ENCODE measurements at regions not wholly inside any gene's neighbourhood (a gene's known extent, or its start where the extent isn't known, plus 50 kb on each side); places are given as distances from the start of the nearest gene placed in this dataset.
"Not testable (repeated sequence)": the region's sequence is repeated elsewhere in the genome, so short reads cannot be mapped to it uniquely, and the experiment has no call there.

DNA sequence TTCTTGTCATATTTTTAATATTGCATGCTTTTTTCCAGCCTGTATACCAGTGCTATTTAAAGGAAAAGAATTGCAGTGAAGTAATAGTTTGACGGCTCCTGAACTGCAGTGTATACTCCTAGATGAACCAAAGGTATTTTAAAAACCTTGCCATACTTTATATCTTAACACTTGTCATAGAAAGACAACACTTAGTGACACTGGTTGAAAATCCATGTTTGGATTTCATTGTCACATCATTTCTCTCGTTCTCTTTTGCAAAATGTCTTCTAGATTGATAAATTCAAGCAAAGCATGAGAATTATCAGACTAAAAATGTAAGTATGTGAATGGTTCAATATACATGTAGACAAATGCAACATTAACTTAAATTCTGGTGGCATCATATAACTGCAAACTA lies 1293.9 kb downstream of the PCDH9 start:
- no peak for DNase-seq

DNA sequence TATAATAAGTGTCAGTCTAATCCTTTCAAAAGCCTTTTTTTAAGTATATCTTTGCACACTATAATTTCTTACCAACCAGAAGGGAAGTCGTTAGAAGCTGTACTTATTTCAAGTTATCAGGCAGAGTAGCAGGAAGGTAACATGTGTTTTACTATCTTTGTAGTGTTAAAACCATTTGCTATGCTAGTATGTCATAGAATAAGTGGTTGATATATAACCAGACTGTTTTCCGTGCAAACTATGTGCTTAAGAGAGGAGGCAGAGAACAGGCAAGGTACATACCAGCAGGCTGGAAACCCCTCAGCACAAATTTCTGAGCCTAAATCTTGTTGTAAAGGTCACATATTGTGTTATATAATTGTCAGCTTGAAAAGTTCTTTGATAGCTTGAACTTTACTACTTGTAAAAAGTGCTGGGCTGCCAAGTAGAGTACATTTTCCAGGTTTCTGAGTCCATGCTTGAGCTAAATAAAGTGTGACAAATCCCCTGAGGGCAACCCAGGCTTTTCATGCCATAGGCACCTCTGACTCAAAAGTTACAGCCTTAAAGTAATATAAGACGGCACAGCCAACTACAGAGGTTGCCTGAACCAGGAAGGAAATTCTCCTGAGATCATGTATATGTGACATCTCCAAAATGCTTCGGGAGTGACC lies 1297.4 kb downstream of the PCDH9 start:
- DNase-seq = no peak

DNA sequence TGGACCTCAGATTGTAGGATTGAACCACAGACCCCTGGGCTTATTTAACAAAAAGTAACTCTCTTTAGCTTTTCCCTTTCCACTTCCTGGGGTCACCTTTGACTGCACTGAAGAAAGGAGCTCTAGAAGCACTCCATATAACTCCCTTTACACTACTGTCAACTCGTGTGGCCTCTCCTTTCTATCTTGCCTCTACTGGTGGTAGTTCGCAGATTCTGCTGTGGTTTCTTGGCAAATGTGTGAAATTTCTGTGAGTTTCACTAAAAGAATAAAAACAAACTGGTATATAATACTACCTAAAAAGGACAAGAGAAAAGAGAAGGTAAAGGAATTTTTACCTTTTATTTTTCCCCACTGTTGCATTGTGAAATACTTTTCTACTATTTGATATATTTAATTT lies 1298.1 kb downstream of the PCDH9 start:
- DNase-seq = no peak

DNA sequence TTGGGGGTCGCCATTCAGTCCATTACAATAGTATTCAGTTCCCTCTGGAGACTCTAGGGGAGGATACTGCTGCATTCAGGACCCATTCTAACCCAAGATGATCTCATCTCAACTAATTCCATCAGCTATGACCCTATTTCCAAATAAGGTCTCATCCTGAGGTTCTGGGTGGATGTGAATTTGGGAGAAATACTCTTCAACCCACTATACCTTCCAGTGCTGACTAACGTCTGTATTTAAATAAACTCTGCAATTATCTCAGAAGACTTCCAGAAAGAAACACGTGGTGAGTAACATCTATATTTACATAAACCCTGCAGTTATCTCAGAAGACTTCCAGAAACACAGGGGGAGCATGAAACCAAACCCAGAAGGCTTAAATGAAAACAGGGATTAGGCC lies 1300.7 kb downstream of the PCDH9 start:
- no peak for DNase-seq

DNA sequence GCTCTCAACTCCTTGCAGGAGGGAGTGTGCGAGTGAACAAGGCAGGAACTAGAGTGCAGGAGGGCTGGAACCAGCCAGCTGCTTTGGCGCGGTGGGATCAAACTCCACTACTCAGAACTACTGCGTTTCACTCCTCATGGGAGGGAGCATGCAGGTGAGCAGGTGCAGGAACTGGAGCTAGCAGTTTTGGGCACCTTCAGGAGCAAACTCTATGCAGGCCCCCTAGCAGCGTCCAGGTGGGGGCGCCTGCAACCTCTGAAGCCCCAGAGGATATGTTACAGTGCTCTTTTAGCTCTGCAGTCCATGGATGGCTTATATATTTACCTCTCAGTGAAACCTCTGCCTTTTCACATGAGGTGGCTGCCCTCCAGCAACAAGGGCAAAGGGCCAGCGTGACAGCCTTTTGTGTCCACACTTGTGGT lies 1303.4 kb downstream of the PCDH9 start:
- no peak for DNase-seq

DNA sequence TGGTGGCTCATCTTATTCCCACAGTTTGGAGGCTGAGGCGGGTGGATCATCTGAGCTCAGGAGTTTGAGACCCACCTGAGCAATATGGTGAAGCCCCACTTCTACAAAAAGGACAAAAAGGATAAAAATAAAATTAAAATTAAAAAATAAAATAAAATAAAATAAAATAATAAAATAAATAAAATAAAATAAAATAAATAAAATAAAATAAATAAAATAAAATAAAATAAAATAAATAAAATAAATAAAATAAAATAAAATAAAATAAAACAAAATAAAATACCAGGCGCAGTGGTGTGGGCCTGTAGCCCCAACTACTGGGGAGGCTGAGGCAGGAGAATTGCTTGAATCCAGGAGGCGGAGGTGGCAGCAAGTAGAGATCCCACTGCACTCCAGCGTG lies 1307.3 kb downstream of the PCDH9 start:
- not testable (repeated sequence) for DNase-seq

DNA sequence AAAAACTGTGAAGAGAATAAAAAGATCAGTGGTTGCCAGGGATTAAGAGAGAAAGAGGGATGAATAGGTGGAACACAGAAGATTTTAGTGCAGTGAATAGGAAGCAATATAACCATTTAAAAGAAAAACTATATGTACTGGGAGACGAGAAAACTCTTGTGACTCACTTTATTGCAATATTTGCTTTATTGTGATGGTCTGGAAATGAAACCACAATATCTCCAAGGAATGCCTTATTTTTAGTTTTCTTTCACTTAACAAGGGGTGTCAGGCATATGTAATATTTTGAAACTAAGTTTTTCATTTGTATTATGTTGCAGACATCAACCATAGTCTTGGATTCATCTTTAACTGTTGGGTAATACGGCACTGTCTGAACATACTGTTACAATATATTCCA lies 1308.2 kb downstream of the PCDH9 start:
- no peak for DNase-seq

DNA sequence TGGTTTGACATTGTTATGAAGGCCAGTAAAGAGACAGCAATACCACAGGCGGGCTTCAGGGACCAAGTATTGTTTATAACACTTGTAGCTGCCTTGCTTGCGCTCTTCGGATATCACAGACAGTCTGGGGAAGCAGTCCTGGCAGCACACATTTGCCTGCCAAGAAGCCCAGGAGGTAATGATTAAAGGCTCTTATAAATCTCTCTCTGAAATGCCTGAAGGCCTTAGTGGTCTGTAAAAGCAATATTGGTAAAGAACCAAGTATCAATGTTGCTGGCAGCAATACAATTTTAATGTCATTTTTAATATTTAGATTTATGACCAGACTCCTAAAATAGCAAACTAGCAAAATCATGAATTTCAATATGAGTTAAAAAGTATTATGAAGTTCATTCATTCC lies 1312.4 kb downstream of the PCDH9 start:
- no peak for DNase-seq

DNA sequence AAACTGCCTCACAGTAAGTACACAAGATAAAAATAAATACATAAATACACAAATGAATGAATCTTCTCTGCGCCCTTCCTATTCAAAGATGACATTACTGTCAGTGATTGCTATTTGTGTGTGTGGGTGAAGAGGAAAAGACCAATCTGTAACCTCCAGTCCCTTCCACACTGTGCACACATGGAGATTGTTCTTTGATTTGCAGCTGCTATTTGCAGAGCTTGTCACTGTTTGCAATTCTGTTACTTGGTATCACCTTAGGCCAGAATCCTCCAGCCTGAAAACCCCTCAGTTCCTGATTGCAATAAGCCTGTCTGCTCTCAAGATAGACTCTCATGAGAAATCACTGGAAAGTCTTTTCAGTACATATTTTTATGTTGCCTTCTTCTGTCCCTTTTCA lies 1314.9 kb downstream of the PCDH9 start:
- no peak for DNase-seq

DNA sequence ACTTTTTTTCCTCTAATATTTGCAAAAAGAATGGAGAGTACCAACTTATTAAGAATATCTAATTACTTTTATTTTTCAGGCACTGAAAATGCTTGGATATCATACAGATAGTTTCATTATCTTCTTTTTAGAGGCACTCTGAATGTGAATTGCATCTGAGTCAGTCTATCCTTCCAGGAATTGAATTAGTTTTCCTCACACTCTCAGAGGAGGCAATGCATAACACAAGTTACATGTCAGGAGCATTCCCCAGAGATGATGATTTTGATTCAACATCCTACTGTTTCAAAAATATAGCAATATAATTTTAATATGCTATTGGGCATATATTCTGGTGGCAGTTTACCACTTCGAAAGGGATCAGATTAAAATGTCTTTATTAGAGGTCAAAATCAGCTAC lies 1315.4 kb downstream of the PCDH9 start:
- no peak for DNase-seq

DNA sequence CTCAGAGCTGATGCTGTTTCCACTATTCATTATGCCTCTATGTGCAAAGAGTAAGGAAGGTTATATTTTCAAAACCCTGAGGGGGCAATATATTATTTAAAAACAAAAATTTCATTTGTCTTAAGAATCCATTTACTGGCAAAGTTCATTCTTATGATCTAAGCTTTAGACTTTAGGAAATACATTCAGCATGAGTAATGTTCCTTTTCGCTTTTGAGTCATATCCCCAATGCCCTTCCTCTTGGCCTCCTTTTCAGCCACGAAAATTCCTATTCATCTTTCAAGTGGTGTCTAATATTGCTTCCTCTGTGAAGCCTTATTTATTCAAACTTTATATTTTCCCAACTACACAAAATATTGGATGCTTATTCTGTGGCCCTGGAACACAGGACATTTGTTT lies 1317.0 kb downstream of the PCDH9 start:
- no peak for DNase-seq

DNA sequence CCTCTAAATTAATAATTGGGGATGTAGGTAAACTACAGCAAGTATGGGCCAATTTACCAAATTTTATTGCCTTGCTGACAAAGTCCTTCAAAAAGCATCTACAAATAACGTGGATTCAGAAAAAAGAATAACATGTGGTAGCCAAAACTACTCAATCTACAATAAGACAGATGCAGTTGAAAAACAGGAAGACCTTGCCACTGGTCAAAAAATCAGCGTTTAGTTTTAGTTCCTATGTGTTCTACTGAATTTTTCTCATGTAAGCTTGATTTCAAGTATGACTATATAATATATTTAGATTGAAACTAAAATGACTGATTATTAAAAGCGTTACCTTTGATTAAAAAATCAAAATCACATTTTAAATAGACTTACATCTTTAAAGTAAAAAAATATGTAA lies 1317.6 kb downstream of the PCDH9 start:
- DNase-seq = no peak

DNA sequence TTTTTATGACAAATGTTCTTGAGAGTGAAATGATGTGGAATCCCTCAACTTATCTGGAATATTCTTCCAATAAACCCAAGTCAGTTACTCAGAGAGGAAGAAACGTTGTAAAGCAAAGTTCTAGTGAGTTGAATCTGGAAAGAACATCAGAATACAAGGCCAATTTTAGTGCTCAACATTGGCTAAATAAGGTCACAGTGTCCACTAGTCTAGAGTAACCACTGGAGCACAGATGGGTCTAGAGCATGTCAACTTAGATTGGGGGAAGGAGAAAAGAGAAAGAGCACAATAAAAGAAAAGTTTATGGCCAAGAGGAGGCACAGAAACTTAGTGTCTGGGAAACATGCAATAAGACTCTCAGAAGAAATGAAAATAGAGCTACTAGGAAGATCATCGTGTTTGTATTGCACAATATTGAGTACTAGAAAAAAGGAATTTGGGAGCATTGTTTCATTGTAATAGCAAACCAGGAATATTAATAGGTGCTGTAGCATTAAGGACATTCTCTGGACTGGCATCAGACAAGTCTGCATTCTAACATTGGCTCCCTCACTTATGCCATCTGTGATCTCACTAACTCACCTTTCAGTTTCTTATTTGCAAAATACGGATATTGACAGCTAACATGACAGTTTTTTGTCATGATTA lies 1318.5 kb downstream of the PCDH9 start:
- DNase-seq = no peak

DNA sequence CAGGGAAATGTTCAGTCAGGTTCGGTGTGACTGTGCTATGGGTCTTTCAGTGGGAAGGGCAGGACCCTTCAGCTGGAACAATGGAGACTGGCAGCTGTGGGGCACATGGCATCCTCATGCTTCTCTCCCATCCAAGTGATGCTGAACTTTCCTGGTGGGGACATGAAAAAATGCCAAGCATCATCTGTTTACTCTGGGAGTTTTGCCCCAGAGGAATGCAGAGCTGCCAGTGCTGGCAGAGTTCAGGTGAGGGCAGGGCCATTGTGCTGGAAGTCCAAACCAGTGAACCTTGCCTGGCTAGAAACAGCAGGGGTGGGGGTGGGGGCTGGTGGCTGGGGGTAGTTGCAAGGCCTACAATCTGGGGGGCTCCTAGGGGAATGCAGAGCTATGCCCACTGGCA lies 1320.6 kb downstream of the PCDH9 start:
- no peak for DNase-seq

DNA sequence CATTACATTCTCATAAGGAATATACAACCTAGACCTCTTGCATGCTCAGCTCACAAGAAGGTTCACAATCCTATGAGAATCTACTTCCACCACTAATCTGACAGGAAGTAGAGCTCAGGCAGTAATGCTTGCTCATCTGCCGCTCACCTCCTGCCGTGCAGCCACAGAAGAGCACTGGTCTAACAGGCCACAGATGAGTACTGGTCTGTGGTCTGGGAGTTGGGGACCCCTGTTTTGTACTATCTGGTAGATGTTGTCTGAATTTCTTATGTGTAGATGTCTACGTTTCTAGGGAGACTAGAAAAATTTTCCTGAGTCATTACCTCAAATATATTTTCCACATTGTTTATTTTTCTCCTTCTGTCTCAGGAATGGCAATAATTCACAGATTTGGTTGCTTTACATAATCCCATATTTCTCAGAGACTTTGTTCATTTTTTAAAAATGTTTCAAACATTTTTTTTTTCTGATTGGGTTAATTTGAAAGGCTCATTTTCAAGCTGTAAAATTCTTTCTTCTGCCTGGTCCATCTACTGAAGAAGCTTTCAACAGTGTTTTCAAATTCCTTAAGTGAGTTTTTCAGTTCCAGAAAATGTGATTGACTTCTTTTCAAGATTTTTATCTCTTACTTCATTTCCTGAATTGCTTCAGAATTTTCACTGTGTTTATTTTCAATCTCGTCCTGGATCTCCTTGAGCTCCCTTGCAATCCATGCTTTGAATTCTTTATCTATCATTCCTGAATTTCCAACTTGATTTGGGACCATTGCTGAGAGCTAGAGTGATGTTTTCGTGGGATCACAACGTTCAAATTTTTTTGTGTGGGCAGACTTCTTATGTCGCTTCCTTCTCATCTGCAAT lies 1322.2 kb downstream of the PCDH9 start:
- no peak for DNase-seq

DNA sequence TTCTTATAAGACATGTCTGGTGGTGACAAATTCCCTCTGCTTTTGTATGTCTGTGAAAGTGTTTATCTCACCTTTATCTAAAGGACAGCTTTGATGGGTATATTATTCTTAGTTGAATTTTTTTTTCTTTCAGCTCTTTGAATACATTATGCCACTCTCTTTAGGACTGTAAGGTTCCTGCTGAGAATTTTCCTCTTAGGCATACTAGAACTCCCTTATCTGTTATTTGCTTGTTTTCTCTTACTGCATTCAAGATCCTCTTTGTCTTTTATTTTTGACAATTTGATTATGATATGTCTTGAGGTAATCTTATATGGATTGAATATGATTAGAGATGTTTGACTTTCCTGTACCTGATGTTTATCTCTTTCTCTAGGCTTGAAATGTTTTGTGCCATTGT lies 1328.4 kb downstream of the PCDH9 start:
- no peak for DNase-seq

DNA sequence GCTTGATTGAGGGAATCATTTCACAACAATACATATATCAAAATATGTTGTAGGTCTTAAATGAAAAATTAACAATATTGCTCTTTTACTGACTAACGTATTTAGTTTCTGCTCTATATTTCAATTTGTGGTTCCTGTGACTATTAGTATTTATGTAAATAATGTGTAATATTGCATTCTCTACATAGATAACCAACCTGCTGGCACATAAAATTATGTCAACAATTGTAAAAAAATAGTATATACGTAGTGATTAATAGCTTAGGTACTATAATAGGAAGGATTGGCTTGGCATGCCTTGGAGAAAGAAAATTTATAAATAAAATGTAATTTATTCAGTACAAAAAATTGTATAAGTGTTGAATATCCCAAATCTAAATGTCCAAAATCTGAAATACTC lies 1336.1 kb downstream of the PCDH9 start:
- DNase-seq = no peak

DNA sequence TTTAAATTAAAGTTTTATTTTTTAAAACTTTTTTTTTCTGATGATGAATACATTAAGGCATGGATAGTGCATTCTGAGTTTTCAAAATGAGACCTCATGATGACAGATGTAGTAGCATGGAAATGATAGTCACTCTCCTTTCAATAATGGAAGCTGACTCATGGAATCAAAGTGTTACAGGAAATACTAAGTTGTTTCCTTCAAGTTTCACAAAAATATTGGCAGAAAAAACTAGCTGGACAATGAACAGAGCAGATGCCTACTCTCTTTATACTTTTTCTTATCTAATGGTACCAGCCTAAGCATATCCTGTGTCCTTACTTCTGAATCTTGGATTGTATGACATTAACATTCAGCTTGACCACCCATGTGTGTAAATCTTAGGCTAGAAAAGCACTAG lies 1337.3 kb downstream of the PCDH9 start:
- no peak for DNase-seq

DNA sequence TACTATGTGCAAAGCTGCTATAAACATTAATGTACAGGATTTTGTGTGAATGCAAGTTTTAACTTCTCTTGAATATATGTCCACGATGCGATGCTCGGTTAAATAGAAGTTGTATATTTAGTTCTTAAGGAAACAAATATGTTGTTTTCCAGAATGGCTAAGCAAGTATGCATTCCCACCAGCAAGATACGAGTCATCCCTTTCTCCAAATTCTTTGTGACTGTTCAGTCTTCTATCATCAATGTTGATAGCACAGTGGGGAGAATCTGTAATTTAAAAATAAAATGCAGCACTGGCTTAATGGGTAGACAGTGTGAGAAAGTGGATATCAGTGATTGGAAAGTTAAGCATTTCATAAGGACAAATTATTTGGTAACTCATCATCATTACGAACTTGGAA lies 1340.8 kb downstream of the PCDH9 start:
- no peak for DNase-seq

DNA sequence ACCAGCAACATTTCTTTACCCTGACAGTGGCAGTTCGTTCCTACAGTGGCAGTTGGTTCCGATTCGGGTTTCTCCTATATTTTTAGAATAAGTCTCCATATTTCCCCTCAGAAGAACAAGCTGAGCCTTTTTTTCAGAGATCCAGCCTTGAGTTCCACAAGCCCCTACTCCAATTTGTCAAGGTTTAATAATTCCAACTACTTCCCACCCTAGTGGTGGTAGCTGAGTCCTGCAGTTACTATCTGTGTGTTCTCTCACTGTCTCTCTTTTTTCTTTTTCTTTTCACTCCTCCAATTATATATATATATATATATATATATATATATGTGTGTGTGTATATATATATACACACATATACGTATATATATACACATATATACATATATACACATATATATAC lies 1347.3 kb downstream of the PCDH9 start:
- no peak for DNase-seq

DNA sequence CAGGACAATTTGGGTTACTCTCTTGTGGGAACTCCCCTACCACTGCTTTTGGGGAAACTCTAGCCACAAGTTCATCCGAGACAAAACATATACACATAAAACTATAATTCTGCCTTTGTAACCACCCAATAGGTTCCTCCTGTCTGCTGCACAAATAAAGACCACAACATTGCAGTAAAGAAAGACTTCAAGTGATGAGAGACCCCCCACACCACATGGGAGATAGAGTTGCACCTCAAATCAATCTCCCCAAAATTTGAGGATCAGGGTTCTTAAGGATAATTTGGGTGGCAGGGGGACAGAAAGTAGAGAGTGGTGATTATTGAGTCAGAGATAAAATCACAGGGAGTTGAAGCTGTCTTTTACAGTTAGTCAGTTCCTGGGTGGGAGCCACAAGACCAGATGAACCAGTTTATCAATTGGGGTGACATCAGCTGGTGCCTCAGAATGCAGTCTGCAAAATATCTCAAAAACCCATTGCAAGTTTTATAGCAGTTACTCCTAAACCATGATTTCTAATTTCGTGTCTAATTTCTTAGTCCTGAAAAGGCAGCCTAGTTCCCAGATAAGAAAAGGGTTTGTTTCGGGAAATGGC lies 1348.5 kb downstream of the PCDH9 start:
- no peak for DNase-seq

DNA sequence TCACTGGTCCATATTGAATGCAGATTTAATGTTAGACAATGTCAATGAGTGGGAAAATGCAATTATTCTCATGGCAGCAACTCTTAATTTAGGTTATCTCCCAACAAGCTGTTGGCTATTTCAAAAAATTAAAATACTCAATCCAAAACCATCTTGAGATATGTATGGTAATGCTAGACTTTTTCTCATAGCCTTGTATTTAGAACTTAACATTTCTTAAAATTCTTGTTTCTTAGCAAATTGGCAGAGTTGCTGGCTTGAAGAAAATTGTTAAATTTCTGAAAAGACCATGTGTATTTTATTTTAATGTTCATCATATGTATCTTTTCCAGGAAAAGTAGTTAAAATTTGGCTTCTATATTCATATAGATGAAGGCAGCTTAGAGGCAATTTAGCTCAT lies 1355.1 kb downstream of the PCDH9 start:
- DNase-seq = no peak

DNA sequence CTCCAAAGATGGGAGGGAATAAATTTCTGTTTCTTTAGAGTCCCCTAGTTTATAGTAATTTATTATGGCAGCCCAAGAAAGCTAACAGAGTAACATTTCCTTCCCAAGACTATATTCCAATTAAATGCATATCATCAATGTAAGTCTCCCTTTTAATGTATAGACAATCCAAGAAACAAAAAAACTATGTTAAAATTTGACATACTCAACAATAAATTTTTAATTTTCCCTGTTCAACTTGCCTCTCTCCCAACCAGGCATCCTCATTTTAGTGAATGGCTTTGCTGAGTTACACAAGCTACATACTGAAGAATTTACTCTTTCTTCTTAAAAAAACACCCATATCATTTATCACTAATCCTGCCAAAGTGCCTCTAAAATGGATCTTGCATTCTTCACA lies 1357.7 kb downstream of the PCDH9 start:
- DNase-seq = no peak

DNA sequence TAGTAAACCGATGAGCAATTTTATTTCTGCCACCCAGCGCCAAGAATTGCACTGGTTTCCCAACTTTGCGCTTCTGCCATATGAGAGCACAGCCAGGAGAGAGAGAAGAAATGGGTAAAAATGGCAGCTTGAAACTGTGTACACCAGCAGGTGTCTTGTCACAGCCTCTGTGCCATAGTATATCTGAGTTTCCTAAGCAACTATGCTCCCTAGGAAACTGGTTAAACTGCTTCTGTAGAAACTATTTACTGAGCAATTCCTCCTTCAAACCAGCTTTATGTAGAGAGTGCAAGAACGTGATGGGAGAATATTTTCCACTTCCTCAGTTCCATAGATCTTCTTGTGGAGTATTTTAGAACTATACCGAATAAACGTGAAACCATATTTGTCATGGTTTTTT lies 1361.3 kb downstream of the PCDH9 start:
- no peak for DNase-seq

Data from activated CD8-positive, alpha-beta memory T cell treated with anti-CD3 and anti-CD28 coated beads, Interleukin-2, amount 50 U/mL, for 4 hours (primary cell).